ENCODE measurements at regions not wholly inside any gene's neighbourhood (a gene's known extent, or its start where the extent isn't known, plus 50 kb on each side); places are given as distances from the start of the nearest gene placed in this dataset.

DNA sequence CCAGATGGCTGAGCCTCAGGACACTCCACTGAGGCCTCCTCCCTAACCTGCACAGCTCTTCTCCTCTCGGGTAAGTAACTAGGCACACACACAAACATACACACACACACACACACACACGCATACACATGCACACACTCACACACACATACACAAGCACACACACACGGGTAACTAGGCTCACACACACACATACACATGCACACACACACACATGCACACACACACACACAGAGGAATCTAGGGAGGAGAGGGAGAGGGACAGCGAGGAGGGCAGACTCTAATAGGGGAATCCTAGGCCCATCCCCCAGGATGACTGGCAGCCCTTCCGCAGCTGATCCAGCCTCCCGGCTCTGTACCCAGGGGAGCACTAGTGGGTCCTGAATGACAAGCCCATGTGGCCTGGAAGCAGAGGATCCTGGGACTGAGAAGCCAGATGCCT, 177.4 kb upstream of the LINGO1 start:
- CTCF ChIA-PET, result no interaction called here
- no peak; the same call in 1 of the 2 replicates for ATAC-seq
- in situ Hi-C loops (cut with HindIII; ENCODE audit: low pct_unique_long_range_greater_than_20kb, low sequenced_read_pairs), result no loop called here

DNA sequence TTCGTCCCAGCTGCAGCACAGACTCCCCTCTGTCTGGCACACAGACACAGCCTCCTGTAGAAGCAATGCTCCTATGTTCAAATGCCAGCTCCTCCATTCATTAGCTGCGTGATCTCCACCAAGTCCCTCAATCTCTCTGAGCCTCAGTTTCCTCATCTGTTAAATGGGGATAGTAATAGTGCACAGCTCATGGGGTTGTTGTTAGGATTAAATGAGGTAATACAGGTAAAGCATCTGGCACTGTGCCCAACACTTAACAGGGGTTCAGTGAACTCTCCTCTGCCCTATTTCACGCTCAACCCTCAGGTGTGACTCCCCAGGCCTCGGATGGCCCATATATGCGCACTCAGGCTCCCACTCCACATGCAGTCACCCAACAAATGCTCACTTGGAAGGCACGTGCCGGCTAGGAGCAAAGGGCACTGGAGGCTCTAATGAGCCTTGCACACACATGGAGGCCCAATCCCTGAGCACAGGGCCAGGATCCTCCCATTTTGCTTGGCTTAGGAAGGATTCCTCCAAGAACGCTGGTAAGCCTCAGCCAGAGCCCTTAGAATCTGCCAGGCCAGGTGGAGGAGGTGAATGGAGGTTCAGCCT, 176.0 kb upstream of the LINGO1 start:
- Histone ChIP-seq H3K4me3 (ENCODE audit: low read depth in 2 of 2, low read length in 2 of 2) (no peak overlapping the region), H3K27ac (ENCODE audit: low read length) (no peak overlapping the region), H3K36me3 (ENCODE audit: control insufficient read depth, insufficient read depth, low read length) (no peaks in the 10 kb centered on the region), H3K27me3 (ENCODE audit: control insufficient read depth, insufficient read depth, low read length) (no peaks in the 10 kb centered on the region), H3K9me3 (ENCODE audit: control insufficient read depth, insufficient read depth, low read depth, low read length) (no peaks in the 10 kb centered on the region), H3K4me1 (ENCODE audit: control insufficient read depth, insufficient read depth, low read length) (peaks cover 3% of the 10 kb centered on the region; the same call in 1 of the 2 replicates)
- ChIA-PET POLR2A (no interaction called here), CTCF (interaction anchor here (1.0 kb wide), 1 partner anchor 12 kb away, joined by 7 read pairs; no protein-coding TSS in a partner anchor)
- BruUV-seq (replicated peaks), result no TSS peak
- in situ Hi-C loops (cut with HindIII; ENCODE audit: low pct_unique_long_range_greater_than_20kb, low sequenced_read_pairs), result no loop called here
- TF ChIP-seq TCF7L2 (IDR thresholded peaks at IDR 0.05; ENCODE audit: low read depth, low read length) (no peak), POLR2AphosphoS5 (IDR thresholded peaks at IDR 0.05; ENCODE audit: low read depth, low read length) (no peak), SIN3A (IDR thresholded peaks at IDR 0.05; ENCODE audit: borderline replicate concordance, insufficient read depth, low read depth, low read length) (no peak)
- TF ChIP-seq, protein P1, sequence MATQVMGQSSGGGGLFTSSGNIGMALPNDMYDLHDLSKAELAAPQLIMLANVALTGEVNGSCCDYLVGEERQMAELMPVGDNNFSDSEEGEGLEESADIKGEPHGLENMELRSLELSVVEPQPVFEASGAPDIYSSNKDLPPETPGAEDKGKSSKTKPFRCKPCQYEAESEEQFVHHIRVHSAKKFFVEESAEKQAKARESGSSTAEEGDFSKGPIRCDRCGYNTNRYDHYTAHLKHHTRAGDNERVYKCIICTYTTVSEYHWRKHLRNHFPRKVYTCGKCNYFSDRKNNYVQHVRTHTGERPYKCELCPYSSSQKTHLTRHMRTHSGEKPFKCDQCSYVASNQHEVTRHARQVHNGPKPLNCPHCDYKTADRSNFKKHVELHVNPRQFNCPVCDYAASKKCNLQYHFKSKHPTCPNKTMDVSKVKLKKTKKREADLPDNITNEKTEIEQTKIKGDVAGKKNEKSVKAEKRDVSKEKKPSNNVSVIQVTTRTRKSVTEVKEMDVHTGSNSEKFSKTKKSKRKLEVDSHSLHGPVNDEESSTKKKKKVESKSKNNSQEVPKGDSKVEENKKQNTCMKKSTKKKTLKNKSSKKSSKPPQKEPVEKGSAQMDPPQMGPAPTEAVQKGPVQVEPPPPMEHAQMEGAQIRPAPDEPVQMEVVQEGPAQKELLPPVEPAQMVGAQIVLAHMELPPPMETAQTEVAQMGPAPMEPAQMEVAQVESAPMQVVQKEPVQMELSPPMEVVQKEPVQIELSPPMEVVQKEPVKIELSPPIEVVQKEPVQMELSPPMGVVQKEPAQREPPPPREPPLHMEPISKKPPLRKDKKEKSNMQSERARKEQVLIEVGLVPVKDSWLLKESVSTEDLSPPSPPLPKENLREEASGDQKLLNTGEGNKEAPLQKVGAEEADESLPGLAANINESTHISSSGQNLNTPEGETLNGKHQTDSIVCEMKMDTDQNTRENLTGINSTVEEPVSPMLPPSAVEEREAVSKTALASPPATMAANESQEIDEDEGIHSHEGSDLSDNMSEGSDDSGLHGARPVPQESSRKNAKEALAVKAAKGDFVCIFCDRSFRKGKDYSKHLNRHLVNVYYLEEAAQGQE (IDR thresholded peaks at IDR 0.05; ENCODE audit: insufficient read depth in 1 of 2, low read depth in 2 of 2, low read length in 1 of 2), result no peak
- TF ChIP-seq, protein P2, sequence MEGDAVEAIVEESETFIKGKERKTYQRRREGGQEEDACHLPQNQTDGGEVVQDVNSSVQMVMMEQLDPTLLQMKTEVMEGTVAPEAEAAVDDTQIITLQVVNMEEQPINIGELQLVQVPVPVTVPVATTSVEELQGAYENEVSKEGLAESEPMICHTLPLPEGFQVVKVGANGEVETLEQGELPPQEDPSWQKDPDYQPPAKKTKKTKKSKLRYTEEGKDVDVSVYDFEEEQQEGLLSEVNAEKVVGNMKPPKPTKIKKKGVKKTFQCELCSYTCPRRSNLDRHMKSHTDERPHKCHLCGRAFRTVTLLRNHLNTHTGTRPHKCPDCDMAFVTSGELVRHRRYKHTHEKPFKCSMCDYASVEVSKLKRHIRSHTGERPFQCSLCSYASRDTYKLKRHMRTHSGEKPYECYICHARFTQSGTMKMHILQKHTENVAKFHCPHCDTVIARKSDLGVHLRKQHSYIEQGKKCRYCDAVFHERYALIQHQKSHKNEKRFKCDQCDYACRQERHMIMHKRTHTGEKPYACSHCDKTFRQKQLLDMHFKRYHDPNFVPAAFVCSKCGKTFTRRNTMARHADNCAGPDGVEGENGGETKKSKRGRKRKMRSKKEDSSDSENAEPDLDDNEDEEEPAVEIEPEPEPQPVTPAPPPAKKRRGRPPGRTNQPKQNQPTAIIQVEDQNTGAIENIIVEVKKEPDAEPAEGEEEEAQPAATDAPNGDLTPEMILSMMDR (IDR thresholded peaks at IDR 0.05), result no peak
- DNase-seq (ENCODE audit: low read depth, low spot score) (no peak), ATAC-seq (no peak)
- intact Hi-C loops (cut with micrococcal nuclease; ENCODE audit: unreplicated experiment), result no loop called here

More for the DNA sequence above, 177.4 kb upstream of the LINGO1 start:
- no peak for DNase-seq (ENCODE audit: low read depth, low spot score)
- POLR2A ChIA-PET, result no interaction called here
- Histone ChIP-seq H3K27ac (ENCODE audit: low read length) (no peak overlapping the region), H3K4me1 (ENCODE audit: control insufficient read depth, insufficient read depth, low read length) (peaks cover 3% of the 10 kb centered on the region; the same call in 1 of the 2 replicates), H3K36me3 (ENCODE audit: control insufficient read depth, insufficient read depth, low read length) (no peaks in the 10 kb centered on the region), H3K4me3 (ENCODE audit: low read depth in 2 of 2, low read length in 2 of 2) (no peak overlapping the region), H3K9me3 (ENCODE audit: control insufficient read depth, insufficient read depth, low read depth, low read length) (no peaks in the 10 kb centered on the region), H3K27me3 (ENCODE audit: control insufficient read depth, insufficient read depth, low read length) (no peaks in the 10 kb centered on the region)
- no TSS peak for BruUV-seq (replicated peaks)
- intact Hi-C loops (cut with micrococcal nuclease; ENCODE audit: unreplicated experiment), result no loop called here
- TF ChIP-seq, protein P2 (IDR thresholded peaks at IDR 0.05), result no peak
- no peak for TF ChIP-seq POLR2AphosphoS5 (IDR thresholded peaks at IDR 0.05; ENCODE audit: low read depth, low read length)
- no peak for TF ChIP-seq TCF7L2 (IDR thresholded peaks at IDR 0.05; ENCODE audit: low read depth, low read length)
- TF ChIP-seq SIN3A (IDR thresholded peaks at IDR 0.05; ENCODE audit: borderline replicate concordance, insufficient read depth, low read depth, low read length), result no peak
- TF ChIP-seq, protein P1 (IDR thresholded peaks at IDR 0.05; ENCODE audit: insufficient read depth in 1 of 2, low read depth in 2 of 2, low read length in 1 of 2), result no peak

Data from Panc1 (cell line).